SK-N-SH treated with all-trans-retinoic acid at 6 μM for 48 hours (cell line): ENCODE measurements at regions not wholly inside any gene's neighbourhood (a gene's known extent, or its start where the extent isn't known, plus 50 kb on each side); places are given as distances from the start of the nearest gene placed in this dataset.

Experiments used
- ATAC-seq: fragments of 200-7000 bp; cut with Tn5 transposase; 3 replicates; pipeline ENCODE4 v1.9.1; 2020; ENCODE audit warnings: mild to moderate bottlenecking, moderate library complexity
- ARNTL ChIP-seq: fragments of 450-650 bp; formaldehyde crosslinking; IDR thresholded peaks from 2 replicates; pipeline ENCODE4 v1.5.0; 2020; ENCODE audit warnings: low read depth, mild to moderate bottlenecking, moderate library complexity, borderline replicate concordance
- CSDC2 ChIP-seq: fragments of 250-450 bp; sonication (Bioruptor Pico); IDR thresholded peaks from 2 replicates; pipeline ENCODE4 v1.5.0; 2020; ENCODE audit warnings: mild to moderate bottlenecking, moderate library complexity
- ISL1 ChIP-seq: fragments of 250-450 bp; sonication (Bioruptor Pico); IDR thresholded peaks from 2 replicates; pipeline ENCODE4 v2.1.2; 2022; ENCODE audit warnings: mild to moderate bottlenecking, moderate library complexity
- OSR1 ChIP-seq: fragments of 250-450 bp; sonication (Bioruptor Pico); IDR thresholded peaks from 2 replicates; pipeline ENCODE4 v1.8.0; 2022; ENCODE audit warnings: moderate library complexity, mild to moderate bottlenecking, inconsistent platforms
- PPARA ChIP-seq: fragments of 250-450 bp; sonication (Bioruptor Pico); IDR thresholded peaks from 2 replicates; pipeline ENCODE4 v1.5.0; 2020; ENCODE audit warnings: mild to moderate bottlenecking, borderline replicate concordance
- RARB ChIP-seq: fragments of 250-450 bp; sonication (Bioruptor Pico); IDR thresholded peaks from 2 replicates; pipeline ENCODE4 v1.8.0; 2021; ENCODE audit warnings: mild to moderate bottlenecking, moderate library complexity
- SNAI2 ChIP-seq: fragments of 250-450 bp; sonication (Bioruptor Pico); IDR thresholded peaks from 2 replicates; pipeline ENCODE4 v1.5.0; 2020; ENCODE audit warnings: mild to moderate bottlenecking, moderate library complexity
- TCF4 ChIP-seq: fragments of 250-450 bp; sonication (Bioruptor Pico); IDR thresholded peaks from 2 replicates; pipeline ENCODE4 v1.8.0; 2021; ENCODE audit warnings: mild to moderate bottlenecking, moderate library complexity, borderline replicate concordance
- TOX ChIP-seq: fragments of 250-450 bp; sonication (Bioruptor Pico); IDR thresholded peaks from 2 replicates; pipeline ENCODE4 v1.8.0; 2021; ENCODE audit warnings: mild to moderate bottlenecking, moderate library complexity, borderline replicate concordance
- ZC3H10 ChIP-seq: fragments of 250-450 bp; sonication (Bioruptor Pico); IDR thresholded peaks from 2 replicates; pipeline ENCODE4 v1.5.1; 2021; ENCODE audit warnings: mild to moderate bottlenecking, moderate library complexity
- ZFP3 ChIP-seq: fragments of 250-450 bp; sonication (Bioruptor Pico); IDR thresholded peaks from 2 replicates; pipeline ENCODE4 v1.5.0; 2020; ENCODE audit warnings: mild to moderate bottlenecking, moderate library complexity
- ZNF565 ChIP-seq: fragments of 450-650 bp; formaldehyde crosslinking; conservative IDR thresholded peaks from 2 replicates; pipeline ENCODE4 v1.5.0; 2020; ENCODE audit warnings: low read depth, mild to moderate bottlenecking, moderate library complexity
- ZNF8 ChIP-seq: fragments of 450-650 bp; formaldehyde crosslinking; IDR thresholded peaks from 2 replicates; pipeline ENCODE4 v1.5.0; 2020; ENCODE audit warnings: mild to moderate bottlenecking, moderate library complexity
- TF ChIP-seq, protein P1 (sequence below): fragments of 250-450 bp; sonication (Bioruptor Pico); IDR thresholded peaks from 2 replicates; pipeline ENCODE4 v1.8.0; 2021; ENCODE audit warnings: low read depth, mild to moderate bottlenecking, moderate library complexity, borderline replicate concordance
- TF ChIP-seq, protein P2 (sequence below): fragments of 250-450 bp; sonication (Bioruptor Pico); IDR thresholded peaks from 2 replicates; pipeline ENCODE4 v1.5.1; 2020; ENCODE audit warnings: low read depth, mild to moderate bottlenecking, moderate library complexity
- TF ChIP-seq, protein P3 (sequence below): fragments of 250-450 bp; sonication (Bioruptor Pico); IDR thresholded peaks from 2 replicates; pipeline ENCODE4 v1.8.0; 2020; ENCODE audit warnings: mild to moderate bottlenecking, moderate library complexity, borderline replicate concordance
- TF ChIP-seq, protein P4 (sequence below): fragments of 250-450 bp; sonication (Bioruptor Pico); IDR thresholded peaks from 2 replicates; pipeline ENCODE4 v1.5.1; 2021; ENCODE audit warnings: mild to moderate bottlenecking, moderate library complexity

DNA sequence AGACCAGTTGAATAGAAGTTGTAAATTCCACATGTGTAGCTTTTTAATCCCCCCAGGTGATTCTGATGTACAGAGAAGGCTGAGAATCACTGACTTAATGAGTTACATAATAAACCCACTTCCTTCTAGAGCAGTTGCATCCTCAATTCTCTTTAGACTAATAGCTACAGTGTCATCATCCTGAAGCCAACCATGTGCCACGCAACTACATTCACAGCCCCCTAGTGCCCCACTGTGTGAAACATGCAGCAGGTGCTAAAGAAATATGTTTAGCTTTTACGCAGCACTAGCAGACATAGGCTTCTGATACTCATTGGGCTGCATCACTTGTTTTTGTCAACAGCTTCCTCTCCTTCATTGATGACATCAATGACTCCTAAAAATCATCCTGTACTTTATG lies 1168.3 kb downstream of the BCL11B start:
- no peak for ATAC-seq
- no peak for TF ChIP-seq TCF4 (CRISPR knock-in tag)
- no peak for TF ChIP-seq ZC3H10
- no peak for TF ChIP-seq OSR1
- TF ChIP-seq, protein P1, sequence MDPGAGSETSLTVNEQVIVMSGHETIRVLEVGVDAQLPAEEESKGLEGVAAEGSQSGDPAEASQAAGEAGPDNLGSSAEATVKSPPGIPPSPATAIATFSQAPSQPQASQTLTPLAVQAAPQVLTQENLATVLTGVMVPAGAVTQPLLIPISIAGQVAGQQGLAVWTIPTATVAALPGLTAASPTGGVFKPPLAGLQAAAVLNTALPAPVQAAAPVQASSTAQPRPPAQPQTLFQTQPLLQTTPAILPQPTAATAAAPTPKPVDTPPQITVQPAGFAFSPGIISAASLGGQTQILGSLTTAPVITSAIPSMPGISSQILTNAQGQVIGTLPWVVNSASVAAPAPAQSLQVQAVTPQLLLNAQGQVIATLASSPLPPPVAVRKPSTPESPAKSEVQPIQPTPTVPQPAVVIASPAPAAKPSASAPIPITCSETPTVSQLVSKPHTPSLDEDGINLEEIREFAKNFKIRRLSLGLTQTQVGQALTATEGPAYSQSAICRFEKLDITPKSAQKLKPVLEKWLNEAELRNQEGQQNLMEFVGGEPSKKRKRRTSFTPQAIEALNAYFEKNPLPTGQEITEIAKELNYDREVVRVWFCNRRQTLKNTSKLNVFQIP: no peak
- no peak for TF ChIP-seq CSDC2 (CRISPR knock-in tag)
- TF ChIP-seq SNAI2 (CRISPR knock-in tag): no peak

DNA sequence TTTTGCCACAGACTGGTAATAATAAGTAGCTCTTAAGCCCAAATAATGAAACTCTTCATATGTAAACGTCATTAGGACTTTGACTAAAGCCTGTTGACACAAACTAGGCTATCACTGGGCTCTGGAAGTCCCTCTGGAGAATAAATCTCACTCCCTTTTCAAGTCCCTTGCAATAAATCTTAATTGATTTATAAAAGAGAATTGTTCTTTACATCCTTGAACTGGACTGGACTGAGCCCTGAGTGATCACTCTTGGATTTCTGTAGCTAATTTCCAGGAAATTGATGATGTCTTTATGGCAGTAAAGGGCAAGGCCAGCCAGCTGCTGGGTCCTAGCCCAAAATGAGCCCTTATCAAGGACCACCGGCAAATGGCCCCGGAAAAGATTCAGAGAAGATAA lies 1162.7 kb downstream of the BCL11B start:
- TF ChIP-seq OSR1 (no peak), RARB (CRISPR knock-in tag) (no peak), TOX (CRISPR knock-in tag) (no peak), CSDC2 (CRISPR knock-in tag) (no peak)
- TF ChIP-seq, protein P2, sequence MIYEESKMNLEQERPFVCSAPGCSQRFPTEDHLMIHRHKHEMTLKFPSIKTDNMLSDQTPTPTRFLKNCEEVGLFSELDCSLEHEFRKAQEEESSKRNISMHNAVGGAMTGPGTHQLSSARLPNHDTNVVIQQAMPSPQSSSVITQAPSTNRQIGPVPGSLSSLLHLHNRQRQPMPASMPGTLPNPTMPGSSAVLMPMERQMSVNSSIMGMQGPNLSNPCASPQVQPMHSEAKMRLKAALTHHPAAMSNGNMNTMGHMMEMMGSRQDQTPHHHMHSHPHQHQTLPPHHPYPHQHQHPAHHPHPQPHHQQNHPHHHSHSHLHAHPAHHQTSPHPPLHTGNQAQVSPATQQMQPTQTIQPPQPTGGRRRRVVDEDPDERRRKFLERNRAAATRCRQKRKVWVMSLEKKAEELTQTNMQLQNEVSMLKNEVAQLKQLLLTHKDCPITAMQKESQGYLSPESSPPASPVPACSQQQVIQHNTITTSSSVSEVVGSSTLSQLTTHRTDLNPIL (CRISPR knock-in tag): no peak
- TF ChIP-seq, protein P1: no peak
- no peak for ATAC-seq

DNA sequence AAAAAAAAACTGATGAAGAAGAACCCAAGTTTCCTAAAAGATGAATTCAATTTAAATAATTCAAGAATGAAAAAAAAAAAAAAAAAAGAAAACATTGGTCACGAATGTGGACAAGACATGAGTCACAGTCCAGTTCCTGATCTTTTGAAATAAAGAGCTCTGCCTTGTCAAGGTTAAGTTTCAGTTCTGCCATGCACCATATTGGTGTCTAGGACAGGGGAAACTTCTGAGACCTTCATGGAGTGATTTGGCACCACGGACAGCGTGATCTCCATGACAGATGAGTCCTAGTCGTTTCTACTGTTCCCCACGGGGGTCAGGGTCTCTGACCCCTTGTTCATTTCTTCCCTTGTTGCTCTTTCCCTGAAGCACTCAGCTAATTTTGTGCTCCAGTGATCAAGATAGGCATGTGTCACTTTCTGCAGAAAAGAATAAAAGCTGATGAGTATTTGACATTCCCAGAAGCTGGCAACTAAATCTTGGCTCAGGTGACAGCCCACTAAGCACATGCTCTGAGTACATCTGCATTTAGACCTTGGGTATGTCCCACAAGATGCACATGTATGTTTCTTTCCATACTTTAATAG lies 1159.7 kb downstream of the BCL11B start:
- ATAC-seq: no peak
- TF ChIP-seq OSR1 (no peak), RARB (CRISPR knock-in tag) (no peak)
- TF ChIP-seq, all 23 proteins: peak for 0

DNA sequence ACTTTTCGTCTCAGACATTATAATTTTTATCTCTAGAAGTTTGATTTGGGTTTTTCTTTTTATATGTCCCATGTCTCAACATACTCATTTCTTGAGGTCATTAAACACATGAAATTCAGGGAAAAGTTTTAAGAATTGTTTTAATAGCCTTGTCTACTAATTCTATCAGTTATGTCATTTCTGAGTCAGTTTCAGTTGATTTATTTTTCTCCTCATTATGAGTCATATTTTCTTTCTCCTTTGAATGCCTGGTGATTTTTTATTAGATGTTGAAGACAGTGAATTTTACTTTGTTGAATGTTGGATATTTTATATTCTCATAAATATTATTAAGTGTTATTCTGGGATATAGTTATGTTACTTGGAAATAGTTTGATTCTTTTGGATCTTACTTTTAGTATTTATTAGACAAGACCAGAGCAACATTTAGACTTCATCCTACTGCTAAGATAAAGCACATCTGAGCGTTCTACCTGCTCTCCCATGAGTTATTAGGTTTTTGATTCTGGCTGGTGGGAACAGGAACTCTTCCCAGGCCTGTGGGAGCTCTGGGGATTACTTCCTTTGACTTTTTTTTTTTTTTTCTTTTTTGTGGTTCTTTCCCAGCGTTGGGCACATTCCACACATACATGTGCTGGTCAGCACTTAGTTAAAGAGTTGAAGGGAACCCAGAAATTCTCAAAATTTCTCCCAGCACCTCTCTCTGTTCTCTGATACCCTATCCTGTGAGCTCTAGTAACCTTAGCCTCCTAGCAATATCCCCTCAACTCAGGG lies 1157.7 kb downstream of the BCL11B start:
- no peak for TF ChIP-seq RARB (CRISPR knock-in tag)
- TF ChIP-seq ZNF8 (CRISPR knock-in tag): no peak
- TF ChIP-seq, protein P3, sequence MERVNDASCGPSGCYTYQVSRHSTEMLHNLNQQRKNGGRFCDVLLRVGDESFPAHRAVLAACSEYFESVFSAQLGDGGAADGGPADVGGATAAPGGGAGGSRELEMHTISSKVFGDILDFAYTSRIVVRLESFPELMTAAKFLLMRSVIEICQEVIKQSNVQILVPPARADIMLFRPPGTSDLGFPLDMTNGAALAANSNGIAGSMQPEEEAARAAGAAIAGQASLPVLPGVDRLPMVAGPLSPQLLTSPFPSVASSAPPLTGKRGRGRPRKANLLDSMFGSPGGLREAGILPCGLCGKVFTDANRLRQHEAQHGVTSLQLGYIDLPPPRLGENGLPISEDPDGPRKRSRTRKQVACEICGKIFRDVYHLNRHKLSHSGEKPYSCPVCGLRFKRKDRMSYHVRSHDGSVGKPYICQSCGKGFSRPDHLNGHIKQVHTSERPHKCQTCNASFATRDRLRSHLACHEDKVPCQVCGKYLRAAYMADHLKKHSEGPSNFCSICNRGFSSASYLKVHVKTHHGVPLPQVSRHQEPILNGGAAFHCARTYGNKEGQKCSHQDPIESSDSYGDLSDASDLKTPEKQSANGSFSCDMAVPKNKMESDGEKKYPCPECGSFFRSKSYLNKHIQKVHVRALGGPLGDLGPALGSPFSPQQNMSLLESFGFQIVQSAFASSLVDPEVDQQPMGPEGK (CRISPR knock-in tag): no peak
- no peak for TF ChIP-seq PPARA (CRISPR knock-in tag)
- TF ChIP-seq, protein P4, sequence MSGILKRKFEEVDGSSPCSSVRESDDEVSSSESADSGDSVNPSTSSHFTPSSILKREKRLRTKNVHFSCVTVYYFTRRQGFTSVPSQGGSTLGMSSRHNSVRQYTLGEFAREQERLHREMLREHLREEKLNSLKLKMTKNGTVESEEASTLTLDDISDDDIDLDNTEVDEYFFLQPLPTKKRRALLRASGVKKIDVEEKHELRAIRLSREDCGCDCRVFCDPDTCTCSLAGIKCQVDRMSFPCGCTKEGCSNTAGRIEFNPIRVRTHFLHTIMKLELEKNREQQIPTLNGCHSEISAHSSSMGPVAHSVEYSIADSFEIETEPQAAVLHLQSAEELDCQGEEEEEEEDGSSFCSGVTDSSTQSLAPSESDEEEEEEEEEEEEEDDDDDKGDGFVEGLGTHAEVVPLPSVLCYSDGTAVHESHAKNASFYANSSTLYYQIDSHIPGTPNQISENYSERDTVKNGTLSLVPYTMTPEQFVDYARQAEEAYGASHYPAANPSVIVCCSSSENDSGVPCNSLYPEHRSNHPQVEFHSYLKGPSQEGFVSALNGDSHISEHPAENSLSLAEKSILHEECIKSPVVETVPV (CRISPR knock-in tag): no peak
- TF ChIP-seq, protein P2 (CRISPR knock-in tag): no peak
- TF ChIP-seq ZFP3 (CRISPR knock-in tag): no peak
- no peak for ATAC-seq

DNA sequence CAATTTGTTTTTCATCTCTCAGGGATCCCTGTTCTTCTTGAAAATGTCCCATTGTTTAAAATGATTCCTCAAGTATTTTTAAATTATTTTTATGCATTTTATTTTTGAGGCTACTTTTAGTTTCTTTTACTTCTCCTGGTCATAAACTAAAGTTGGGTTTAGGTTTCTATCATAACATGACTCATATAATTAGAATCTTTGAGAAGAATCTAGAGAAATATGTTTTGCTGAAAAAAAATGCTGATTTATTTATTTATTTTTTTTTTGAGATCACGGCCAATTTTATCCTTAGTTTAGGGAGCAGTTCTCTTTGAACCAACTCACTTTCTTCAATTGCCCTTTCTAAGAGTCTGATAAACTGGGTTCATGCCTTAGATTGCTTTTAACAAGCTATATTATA lies 1157.1 kb downstream of the BCL11B start:
- ATAC-seq: no peak
- TF ChIP-seq ARNTL (CRISPR knock-in tag) (no peak), ZNF565 (CRISPR knock-in tag) (no peak), OSR1 (no peak), ZC3H10 (no peak), ZFP3 (CRISPR knock-in tag) (no peak), ISL1 (CRISPR knock-in tag) (no peak), TOX (CRISPR knock-in tag) (no peak)
- TF ChIP-seq, protein P3 (CRISPR knock-in tag): no peak
- TF ChIP-seq, protein P4 (CRISPR knock-in tag): no peak
- TF ChIP-seq, protein P2 (CRISPR knock-in tag): no peak
